ENCODE measurements at regions not wholly inside any gene's neighbourhood (a gene's known extent, or its start where the extent isn't known, plus 50 kb on each side); places are given as distances from the start of the nearest gene placed in this dataset.

GRCh38 chr10:83283151-83283550 is 856.2 kb upstream of the GHITM start:
- TF ChIP-seq ASH2L (IDR thresholded peaks at IDR 0.05; ENCODE audit: low read length) (no peak), SAP30 (IDR thresholded peaks at IDR 0.05; ENCODE audit: insufficient read depth, insufficient replicate concordance, low read length) (no peak), SIN3A (conservative IDR thresholded peaks at IDR 0.05 in 1 of 2, IDR thresholded peaks at IDR 0.05 in 1 of 2; ENCODE audit: low read depth in 1 of 2, low read length in 2 of 2) (no peak), RAD21 (IDR thresholded peaks at IDR 0.05 in 1 of 2, conservative IDR thresholded peaks at IDR 0.05 in 1 of 2; ENCODE audit: low read depth in 2 of 2, low read length in 2 of 2) (no peak), SIRT6 (IDR thresholded peaks at IDR 0.05; ENCODE audit: low read length) (no peak), CHD2 (IDR thresholded peaks at IDR 0.05; ENCODE audit: low read length) (no peak), JUND (IDR thresholded peaks at IDR 0.05; ENCODE audit: low read length) (no peak), E2F6 (IDR thresholded peaks at IDR 0.05) (no peak), SRF (IDR thresholded peaks at IDR 0.05; ENCODE audit: low read depth, low read length) (no peak), EGR1 (IDR thresholded peaks at IDR 0.05; ENCODE audit: borderline replicate concordance, low read depth, low read length) (no peak), CBX8 (IDR thresholded peaks at IDR 0.05; ENCODE audit: borderline replicate concordance, low read depth, low read length) (no peak), TCF12 (IDR thresholded peaks at IDR 0.05; ENCODE audit: low read depth, low read length) (no peak), HDAC2 (IDR thresholded peaks at IDR 0.05; ENCODE audit: borderline replicate concordance in 1 of 2, low read depth in 2 of 2, low read length in 2 of 2) (no peak), POLR2A (IDR thresholded peaks at IDR 0.05; ENCODE audit: control extremely low read depth in 1 of 2, low read depth in 2 of 2, low read length in 2 of 2) (no peak), GTF2F1 (IDR thresholded peaks at IDR 0.05; ENCODE audit: borderline replicate concordance, low read depth, low read length) (no peak)
- H3K14ac ChIP-seq (ENCODE audit: insufficient read length), result no peak overlapping the region
- no peak overlapping the region for H3K4ac ChIP-seq (replicated peaks; ENCODE audit: insufficient read length, low read depth, low read length)
- H2BK5ac ChIP-seq (ENCODE audit: low read depth, low read length), result no peak overlapping the region
- H4K91ac ChIP-seq (replicated peaks; ENCODE audit: insufficient read length, low read length), result no peak overlapping the region
- DNase-seq (ENCODE audit: low read depth in 1 of 2, low spot score in 2 of 2) (no peak), FAIRE-seq (no peak)
- no peak overlapping the region for H3K56ac ChIP-seq (replicated peaks; ENCODE audit: insufficient read length, low read depth, low read length)
- H2BK15ac ChIP-seq (ENCODE audit: low read length), result no peak overlapping the region
- H2BK12ac ChIP-seq (ENCODE audit: low read depth, low read length), result no peak overlapping the region
- H3K9me3 ChIP-seq (ENCODE audit: insufficient read depth in 2 of 2, low read depth in 1 of 2, low read length in 1 of 2), result peaks cover 0 to 3% of the 10 kb centered on the region in 2 experiments; a peak in 1 of 4 replicates
- H3K4me1 ChIP-seq (replicated peaks in 1 of 4; ENCODE audit: control insufficient read depth in 3 of 4, insufficient read depth in 4 of 4, low read length in 3 of 4), result no peaks in the 10 kb centered on the region
- no peaks in the 10 kb centered on the region for H3K27me3 ChIP-seq (replicated peaks in 1 of 4; ENCODE audit: control insufficient read depth in 3 of 4, extremely low read depth in 1 of 4, insufficient read depth in 3 of 4, low read length in 3 of 4)
- H2BK20ac ChIP-seq (ENCODE audit: low read length), result no peak overlapping the region
- no peak overlapping the region for H3K4me2 ChIP-seq (ENCODE audit: insufficient read depth in 1 of 2, low read depth in 2 of 2, low read length in 2 of 2)
- H3K36me3 ChIP-seq (ENCODE audit: control insufficient read depth in 2 of 4, insufficient read depth in 4 of 4, low read length in 3 of 4), result no peaks in the 10 kb centered on the region
- no peak overlapping the region for H3K4me3 ChIP-seq (ENCODE audit: extremely low read depth in 1 of 4, insufficient read depth in 2 of 4, low read depth in 3 of 4, low read length in 4 of 4)
- H3K18ac ChIP-seq (ENCODE audit: extremely low read depth, low read length), result no peak overlapping the region
- H2AK5ac ChIP-seq (ENCODE audit: low read depth, low read length), result no peak overlapping the region
- no peak overlapping the region for H3K27ac ChIP-seq (ENCODE audit: low read depth, low read length)
- H3K79me1 ChIP-seq (ENCODE audit: low read depth, low read length), result no peaks in the 10 kb centered on the region
- no peaks in the 10 kb centered on the region for H3K79me2 ChIP-seq (ENCODE audit: control insufficient read depth in 1 of 2, insufficient read depth in 2 of 2, low read length in 2 of 2)
- no peak overlapping the region for H3K23ac ChIP-seq (ENCODE audit: insufficient read length)
- no peaks in the 10 kb centered on the region for H4K20me1 ChIP-seq (replicated peaks in 1 of 2; ENCODE audit: control insufficient read depth in 1 of 2, insufficient read depth in 2 of 2, low read length in 2 of 2)
- no peak overlapping the region for H2BK120ac ChIP-seq (replicated peaks; ENCODE audit: low read depth, low read length)
- H3K23me2 ChIP-seq (ENCODE audit: low read depth, low read length), result no peaks in the 10 kb centered on the region
- H4K5ac ChIP-seq (ENCODE audit: insufficient read length, low read depth, low read length), result no peak overlapping the region
- no peak overlapping the region for H4K8ac ChIP-seq (ENCODE audit: extremely low read depth, insufficient read depth, low read length)
- no peak overlapping the region for H2AFZ ChIP-seq (ENCODE audit: low read length)
- no peak overlapping the region for H3K9ac ChIP-seq (replicated peaks in 1 of 4; ENCODE audit: extremely low read depth in 1 of 4, low read depth in 3 of 4, low read length in 3 of 4)
- ChIA-PET CTCF (ENCODE audit: partially characterized antibody) (interaction anchor here (0.6 to 1.3 kb wide), 3 partner anchors 10 to 48 kb away, joined by 3 to 4 read pairs (median 3); no protein-coding TSS in a partner anchor), POLR2A (ENCODE audit: partially characterized antibody) (interaction anchor here (0.6 kb wide), 1 partner anchor 437 kb away, joined by 3 read pairs; no protein-coding TSS in a partner anchor)
